Large intestine (tissue), 3 donors: ENCODE measurements at regions not wholly inside any gene's neighbourhood (a gene's known extent, or its start where the extent isn't known, plus 50 kb on each side); places are given as distances from the start of the nearest gene placed in this dataset.

Source experiments
- DNase-seq, 2 donors: peaks; one replicate each; pipeline versions ENCODE4 v3.0.0 to v3.0.0-alpha.2; 2013
- H3K27ac ChIP-seq: one replicate; pipeline ENCODE4 v1.5.1; 2013; ENCODE audit warnings: low read length
- H3K27me3 ChIP-seq: 2 replicates; pipeline ENCODE4 v1.6.1; 2013; ENCODE audit warnings: low read length; ENCODE audit not compliant: control insufficient read depth, insufficient read depth
- H3K36me3 ChIP-seq: 2 replicates; pipeline ENCODE4 v1.6.1; 2013; ENCODE audit warnings: low read length; ENCODE audit not compliant: control insufficient read depth, insufficient read depth
- H3K4me1 ChIP-seq: one replicate; pipeline ENCODE4 v1.6.1; 2013; ENCODE audit warnings: low read length; ENCODE audit not compliant: control insufficient read depth, insufficient read depth
- H3K4me3 ChIP-seq: one replicate; pipeline ENCODE4 v1.5.1; 2013; ENCODE audit warnings: low read length
- H3K9me3 ChIP-seq: one replicate; pipeline ENCODE4 v1.6.1; 2013; ENCODE audit warnings: mild to moderate bottlenecking, low read depth, low read length, moderate library complexity; ENCODE audit not compliant: control insufficient read depth
- WGBS: methylation state at CpG from one replicate; pipeline ENCODE4 v1.1.5; 2013; ENCODE audit warnings: low lambda C conversion rate; ENCODE audit not compliant: insufficient coverage; 5-methylcytosine and 5-hydroxymethylcytosine counted together

DNA sequence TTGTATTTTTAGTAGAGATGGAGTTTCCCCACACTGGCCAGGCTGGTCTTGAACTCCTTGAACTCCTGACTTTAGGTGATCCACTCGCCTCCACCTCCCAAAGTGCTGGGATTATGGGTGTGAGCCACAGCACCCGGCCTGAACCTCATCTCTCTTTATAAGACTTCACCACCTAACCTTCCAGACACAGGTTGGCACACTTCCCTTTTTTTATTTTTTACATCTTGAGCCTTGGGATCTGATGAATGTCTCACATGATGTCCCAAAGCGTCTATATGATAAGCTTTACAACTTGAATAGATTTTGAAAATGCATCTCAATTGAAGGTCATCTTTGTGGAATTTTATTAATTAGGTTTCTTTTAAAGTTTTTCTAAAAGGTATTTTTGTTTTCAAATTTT is 172.4 kb upstream of the IVNS1ABP start:
- DNase-seq, result peak in 1 of 2 donors; percentile 40
- 40% methylated on average over 1 of the region's 3 CpGs for WGBS
- H3K4me3 ChIP-seq, result no peak overlapping the region

DNA sequence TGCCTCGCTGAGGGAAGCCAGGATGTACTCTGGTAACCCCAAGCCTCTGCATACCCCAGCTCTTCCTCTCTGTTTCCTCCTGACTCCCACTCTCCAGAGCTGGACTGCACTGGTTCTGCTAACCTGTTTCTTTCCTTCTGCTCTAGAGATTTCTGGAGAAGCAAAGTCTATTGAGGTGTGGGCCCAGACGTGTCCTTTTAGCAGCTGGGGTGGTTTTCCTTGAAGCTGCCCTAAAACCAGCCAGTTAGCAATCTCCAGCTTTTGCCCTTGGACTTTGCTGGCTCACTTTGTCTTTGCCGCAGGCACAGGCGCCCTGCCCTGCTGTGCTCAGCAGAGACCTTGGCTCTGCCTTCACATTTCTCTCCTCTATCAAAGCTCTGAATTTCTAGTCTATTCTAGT is 171.8 kb upstream of the IVNS1ABP start:
- Histone ChIP-seq H3K4me1 (peaks cover 67% of the 10 kb centered on the region), H3K27me3 (no peaks in the 10 kb centered on the region), H3K36me3 (no peaks in the 10 kb centered on the region), H3K4me3 (no peak overlapping the region), H3K9me3 (no peaks in the 10 kb centered on the region), H3K27ac (peak overlapping the region; percentile 91)
- no CpG with 5 or more reads among the region's 4 CpGs for WGBS
- DNase-seq, result peak; percentile 93 to 97

More for the DNA sequence above, 172.4 kb upstream of the IVNS1ABP start:
- Histone ChIP-seq H3K27ac (peak overlapping the region; percentile 91), H3K4me1 (peaks cover 64% of the 10 kb centered on the region), H3K9me3 (no peaks in the 10 kb centered on the region), H3K27me3 (no peaks in the 10 kb centered on the region), H3K36me3 (no peaks in the 10 kb centered on the region)

DNA sequence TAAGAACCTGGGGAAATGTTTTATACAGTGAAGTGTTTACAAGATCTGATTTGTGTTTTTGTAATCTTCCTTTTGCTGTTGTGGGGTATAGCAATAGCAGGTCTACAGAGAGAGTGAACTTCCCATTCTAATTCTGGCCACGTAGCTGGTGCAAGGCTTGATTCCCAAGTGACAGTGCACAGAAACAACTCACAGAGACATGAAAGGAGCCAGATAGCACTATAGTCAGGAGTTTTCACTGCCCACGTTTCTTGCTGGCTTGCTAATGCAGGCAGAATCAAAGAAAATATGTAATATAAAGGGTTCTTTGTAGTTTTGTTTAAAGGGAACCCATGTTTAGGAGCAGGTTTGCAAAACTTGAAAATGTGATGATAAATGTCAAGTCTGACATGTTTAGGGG is 170.9 kb upstream of the IVNS1ABP start:
- peak overlapping the region; percentile 91 for H3K27ac ChIP-seq
- no CpG with 5 or more reads among the region's 2 CpGs for WGBS
- no peaks in the 10 kb centered on the region for H3K9me3 ChIP-seq
- no peak overlapping the region for H3K4me3 ChIP-seq
- H3K36me3 ChIP-seq, result no peaks in the 10 kb centered on the region
- peaks cover 68% of the 10 kb centered on the region for H3K4me1 ChIP-seq
- peak in 1 of 2 donors; percentile 45 for DNase-seq
- no peaks in the 10 kb centered on the region for H3K27me3 ChIP-seq

DNA sequence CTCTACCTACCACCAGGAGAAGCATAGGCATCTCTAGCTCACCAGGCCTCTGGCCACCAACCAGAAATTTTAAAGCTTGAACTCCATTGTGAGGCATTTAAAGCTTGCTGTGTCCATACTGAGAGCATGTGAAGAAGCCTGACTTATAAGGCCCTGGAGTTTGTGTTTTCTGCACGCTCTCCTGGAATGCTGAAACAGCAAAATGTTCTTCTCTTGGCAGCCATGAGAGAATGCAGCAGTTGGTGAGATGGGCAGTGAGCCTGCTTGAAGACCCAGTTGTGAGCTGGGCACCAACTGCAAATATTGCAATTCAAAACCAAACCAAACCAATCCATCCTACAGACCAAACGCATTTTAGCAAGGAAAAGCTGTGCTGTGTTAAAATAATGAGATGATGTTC is 170.0 kb upstream of the IVNS1ABP start:
- H3K36me3 ChIP-seq, result no peaks in the 10 kb centered on the region
- peak overlapping the region; percentile 91 for H3K27ac ChIP-seq
- H3K4me3 ChIP-seq, result no peak overlapping the region
- H3K4me1 ChIP-seq, result peaks cover 60% of the 10 kb centered on the region
- H3K9me3 ChIP-seq, result no peaks in the 10 kb centered on the region
- H3K27me3 ChIP-seq, result no peaks in the 10 kb centered on the region
- DNase-seq, result peak in 1 of 2 donors; percentile 34
- WGBS, result no CpG with 5 or more reads among the region's 2 CpGs

DNA sequence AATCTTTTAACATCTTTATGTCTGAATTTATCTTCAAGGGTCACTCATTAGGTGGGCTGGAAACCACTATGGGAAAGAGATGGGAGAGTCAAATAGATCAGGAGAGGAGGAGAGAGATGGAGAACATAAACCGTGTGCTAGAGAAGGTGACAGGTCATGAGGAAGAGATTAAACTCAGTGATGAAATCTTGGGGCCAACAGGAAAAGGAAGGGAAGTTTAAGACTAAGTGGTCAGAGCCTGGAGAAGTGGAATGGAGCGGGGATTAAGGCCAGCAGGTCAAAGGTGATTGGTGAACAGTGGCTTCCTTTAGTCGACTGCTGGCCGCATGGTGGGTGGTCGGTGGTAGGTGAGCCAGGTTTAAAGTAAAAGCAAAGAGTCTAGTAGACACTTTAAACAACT is 169.3 kb upstream of the IVNS1ABP start:
- WGBS, result 76% methylated on average over 2 of the region's 5 CpGs
- DNase-seq, result peak in 1 of 2 donors; percentile 50
- H3K36me3 ChIP-seq, result no peaks in the 10 kb centered on the region
- no peaks in the 10 kb centered on the region for H3K9me3 ChIP-seq
- H3K4me1 ChIP-seq, result peaks cover 55% of the 10 kb centered on the region
- H3K4me3 ChIP-seq, result no peak overlapping the region
- peak overlapping the region; percentile 91 for H3K27ac ChIP-seq
- H3K27me3 ChIP-seq, result no peaks in the 10 kb centered on the region

DNA sequence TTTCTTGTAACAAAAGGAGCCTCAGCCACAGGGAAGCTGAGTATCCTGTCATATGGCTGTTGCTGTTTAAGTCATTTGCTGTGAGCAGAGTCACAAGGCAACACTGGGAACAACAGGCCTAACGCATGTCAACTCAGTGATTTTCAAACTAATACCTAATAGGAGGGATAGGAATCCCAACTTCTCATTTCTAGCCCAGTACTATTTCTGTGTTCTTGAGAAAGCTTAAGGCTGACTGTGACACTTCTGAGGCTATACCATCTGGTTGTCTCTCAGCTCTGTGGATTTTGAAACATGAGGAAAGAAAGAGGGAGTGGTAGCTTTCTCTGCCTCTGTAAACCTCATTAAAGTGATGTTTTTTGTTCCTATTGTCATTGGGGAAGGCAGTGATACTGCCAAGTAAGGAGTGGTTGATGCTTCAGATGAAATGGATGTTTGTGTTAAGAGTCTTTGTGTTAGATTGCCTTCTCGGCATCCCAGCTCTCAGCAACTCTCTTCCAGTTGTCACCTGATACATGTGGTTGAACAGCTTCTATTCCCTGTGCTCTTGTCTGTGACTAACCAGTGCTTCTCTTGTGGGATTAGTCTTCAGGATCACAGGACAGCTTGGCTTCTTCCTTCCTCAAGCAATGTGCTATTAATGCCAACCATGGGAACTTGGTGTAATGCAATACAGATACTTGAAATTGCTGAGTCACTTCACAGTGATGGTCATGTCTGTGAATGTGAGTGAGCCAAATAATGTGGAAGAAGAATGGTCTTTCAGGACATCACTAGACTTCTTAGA is 166.8 kb upstream of the IVNS1ABP start:
- no CpG with 5 or more reads among the region's 2 CpGs for WGBS
- Histone ChIP-seq H3K9me3 (no peaks in the 10 kb centered on the region), H3K27me3 (no peaks in the 10 kb centered on the region), H3K36me3 (no peaks in the 10 kb centered on the region), H3K4me1 (peaks cover 40% of the 10 kb centered on the region), H3K4me3 (no peak overlapping the region), H3K27ac (peak overlapping the region; percentile 5)
- peak in 1 of 2 donors; percentile 63 for DNase-seq

DNA sequence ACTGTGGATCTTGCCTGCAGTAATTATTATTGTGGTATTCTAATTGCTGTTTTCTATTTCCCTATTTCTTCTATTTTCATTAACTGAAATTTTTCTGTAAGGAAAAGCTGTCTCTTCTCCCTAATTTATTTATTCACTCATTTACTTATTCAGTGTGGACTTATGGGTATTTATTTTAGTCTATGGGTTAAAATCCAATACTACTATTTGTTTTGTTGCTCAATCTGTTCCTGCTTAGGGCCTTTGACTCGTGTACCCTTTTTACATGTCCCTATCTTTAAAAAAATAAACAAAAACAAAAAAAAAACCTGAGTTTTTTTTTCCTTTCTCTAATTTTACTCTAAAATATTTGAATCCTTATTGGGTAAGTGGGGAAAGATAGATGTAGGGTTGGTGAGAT is 166.2 kb upstream of the IVNS1ABP start:
- H3K4me3 ChIP-seq, result no peak overlapping the region
- no peaks in the 10 kb centered on the region for H3K36me3 ChIP-seq
- H3K4me1 ChIP-seq, result peaks cover 39% of the 10 kb centered on the region
- H3K27me3 ChIP-seq, result no peaks in the 10 kb centered on the region
- DNase-seq, result no peak
- no peak overlapping the region for H3K27ac ChIP-seq
- no peaks in the 10 kb centered on the region for H3K9me3 ChIP-seq
- WGBS, result 63% methylated on average over 1 of the region's 1 CpG

DNA sequence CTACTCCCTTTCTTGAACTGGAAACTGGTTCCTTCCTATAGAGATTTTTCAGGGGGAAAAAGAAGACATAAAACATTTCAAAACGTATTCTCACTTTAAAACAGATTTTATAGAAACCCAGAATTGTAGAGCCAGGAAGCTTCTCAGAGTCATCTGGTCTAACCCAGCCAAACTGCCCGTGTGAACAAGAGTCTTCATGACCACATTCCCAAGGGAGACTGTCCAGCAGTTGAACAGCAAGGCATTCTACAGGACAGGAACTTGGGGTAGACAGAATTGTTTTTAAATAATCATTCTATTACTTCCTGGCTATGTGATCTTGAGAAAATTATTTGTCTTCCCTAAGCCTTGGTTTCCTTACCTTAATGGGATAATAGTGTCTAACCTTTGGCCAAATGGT is 163.5 kb upstream of the IVNS1ABP start:
- H3K27me3 ChIP-seq, result no peaks in the 10 kb centered on the region
- peaks cover 16% of the 10 kb centered on the region for H3K4me1 ChIP-seq
- no peak overlapping the region for H3K4me3 ChIP-seq
- H3K36me3 ChIP-seq, result no peaks in the 10 kb centered on the region
- 100% methylated on average over 1 of the region's 2 CpGs for WGBS
- no peaks in the 10 kb centered on the region for H3K9me3 ChIP-seq
- DNase-seq, result no peak
- no peak overlapping the region for H3K27ac ChIP-seq

DNA sequence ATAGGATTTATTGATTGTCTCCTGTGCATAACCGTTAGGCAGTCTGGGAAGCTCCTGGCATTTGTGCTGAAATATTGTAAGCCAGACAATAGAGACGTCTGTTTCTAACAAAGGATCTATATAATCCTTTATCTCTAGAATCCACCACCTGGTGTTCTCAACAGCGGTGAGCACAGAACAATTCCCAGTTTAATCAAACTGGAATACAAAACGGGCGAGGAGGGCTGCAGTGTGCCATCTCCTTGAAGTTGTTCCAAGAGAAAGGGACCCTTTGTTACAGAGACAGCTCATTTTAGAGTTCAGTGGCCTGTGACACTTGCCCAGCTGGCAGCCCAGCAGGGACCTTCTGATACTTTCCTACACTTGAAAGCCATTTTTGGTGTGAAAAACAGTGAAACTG is 162.8 kb upstream of the IVNS1ABP start:
- Histone ChIP-seq H3K4me3 (no peak overlapping the region), H3K27ac (no peak overlapping the region), H3K36me3 (no peaks in the 10 kb centered on the region), H3K27me3 (no peaks in the 10 kb centered on the region), H3K4me1 (peaks cover 16% of the 10 kb centered on the region), H3K9me3 (no peaks in the 10 kb centered on the region)
- no peak for DNase-seq
- WGBS, result no CpG with 5 or more reads among the region's 5 CpGs

DNA sequence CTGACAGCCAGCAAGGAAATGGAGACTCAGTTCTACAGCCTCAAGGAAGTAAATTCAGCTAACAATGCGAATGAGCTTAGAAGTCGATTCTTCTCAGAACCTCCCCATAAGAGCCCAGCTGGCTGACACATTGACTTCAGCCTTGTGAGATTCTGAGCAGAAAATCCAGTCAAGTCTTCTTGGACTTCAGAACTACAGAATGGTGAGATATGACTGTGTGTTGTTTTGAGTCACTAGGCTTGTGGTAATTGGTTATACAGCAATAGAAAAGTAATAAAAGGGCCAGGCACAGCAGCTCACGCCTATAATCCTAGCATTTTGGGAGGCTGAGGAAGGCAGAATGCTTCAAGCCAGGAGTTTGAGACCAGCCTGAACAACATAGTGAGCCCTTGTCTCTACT is 161.8 kb upstream of the IVNS1ABP start:
- Histone ChIP-seq H3K36me3 (no peaks in the 10 kb centered on the region), H3K27ac (peak overlapping the region; percentile 11), H3K4me3 (no peak overlapping the region), H3K4me1 (peaks cover 14% of the 10 kb centered on the region), H3K27me3 (no peaks in the 10 kb centered on the region), H3K9me3 (no peaks in the 10 kb centered on the region)
- peak in 1 of 2 donors; percentile 67 for DNase-seq
- no CpG with 5 or more reads among the region's 3 CpGs for WGBS
